ENCODE measurements at regions not wholly inside any gene's neighbourhood (a gene's known extent, or its start where the extent isn't known, plus 50 kb on each side); places are given as distances from the start of the nearest gene placed in this dataset.
"Not testable (repeated sequence)": the region's sequence is repeated elsewhere in the genome, so short reads cannot be mapped to it uniquely, and the experiment has no call there.

- DNase-seq = no peak
- Histone ChIP-seq H3K4me3 (ENCODE audit: insufficient read depth, low read depth, low read length) (no peak overlapping the region), H3K36me3 (replicated peaks; ENCODE audit: control insufficient read depth, insufficient read depth, low read length) (no peaks in the 10 kb centered on the region), H3K27me3 (ENCODE audit: control insufficient read depth, insufficient read depth, low read length) (no peaks in the 10 kb centered on the region)
Observed at GRCh38 chr1:233461847-233462246, 134.3 kb downstream of the MAP3K21 start.

- no peaks in the 10 kb centered on the region for H3K27me3 ChIP-seq (ENCODE audit: control insufficient read depth, insufficient read depth, low read length)
Observed at GRCh38 chr1:233463333-233463732, 135.8 kb downstream of the MAP3K21 start.

GRCh38 chr1:233465745-233466343 is 138.3 kb downstream of the MAP3K21 start:
- no peak for DNase-seq
- Histone ChIP-seq H3K4me3 (ENCODE audit: insufficient read depth, low read depth, low read length) (no peak overlapping the region), H3K27me3 (ENCODE audit: control insufficient read depth, insufficient read depth, low read length) (no peaks in the 10 kb centered on the region), H3K36me3 (replicated peaks; ENCODE audit: control insufficient read depth, insufficient read depth, low read length) (no peaks in the 10 kb centered on the region)

More at GRCh38 chr1:233463333-233463732, 135.8 kb downstream of the MAP3K21 start:
- Histone ChIP-seq H3K36me3 (replicated peaks; ENCODE audit: control insufficient read depth, insufficient read depth, low read length) (no peaks in the 10 kb centered on the region), H3K4me3 (ENCODE audit: insufficient read depth, low read depth, low read length) (no peak overlapping the region)
- no peak for DNase-seq

- DNase-seq = no peak
- H3K27me3 ChIP-seq (ENCODE audit: control insufficient read depth, insufficient read depth, low read length) = no peaks in the 10 kb centered on the region
- no peak overlapping the region for H3K4me3 ChIP-seq (ENCODE audit: insufficient read depth, low read depth, low read length)
- H3K36me3 ChIP-seq (replicated peaks; ENCODE audit: control insufficient read depth, insufficient read depth, low read length) = no peaks in the 10 kb centered on the region
Observed at GRCh38 chr1:233470741-233471499, 143.0 kb upstream of the KCNK1 start.

- not testable (repeated sequence) for H3K27me3 ChIP-seq (ENCODE audit: control insufficient read depth, insufficient read depth, low read length); DNase-seq; H3K4me3 ChIP-seq (ENCODE audit: insufficient read depth, low read depth, low read length); H3K36me3 ChIP-seq (replicated peaks; ENCODE audit: control insufficient read depth, insufficient read depth, low read length)
Observed at GRCh38 chr1:233471851-233472250, 142.1 kb upstream of the KCNK1 start.

GRCh38 chr1:233472796-233473195 is 141.1 kb upstream of the KCNK1 start:
- DNase-seq = not testable (repeated sequence)

GRCh38 chr1:233473549-233474204 is 140.2 kb upstream of the KCNK1 start:
- H3K4me3 ChIP-seq (ENCODE audit: insufficient read depth, low read depth, low read length) = no peak overlapping the region
- H3K36me3 ChIP-seq (replicated peaks; ENCODE audit: control insufficient read depth, insufficient read depth, low read length) = no peaks in the 10 kb centered on the region
- no peaks in the 10 kb centered on the region for H3K27me3 ChIP-seq (ENCODE audit: control insufficient read depth, insufficient read depth, low read length)
- DNase-seq = no peak

More at GRCh38 chr1:233472796-233473195, 141.1 kb upstream of the KCNK1 start:
- not testable (repeated sequence) for H3K36me3 ChIP-seq (replicated peaks; ENCODE audit: control insufficient read depth, insufficient read depth, low read length); H3K27me3 ChIP-seq (ENCODE audit: control insufficient read depth, insufficient read depth, low read length); H3K4me3 ChIP-seq (ENCODE audit: insufficient read depth, low read depth, low read length)

GRCh38 chr1:233477359-233477758 is 136.5 kb upstream of the KCNK1 start:
- Histone ChIP-seq H3K4me3 (ENCODE audit: insufficient read depth, low read depth, low read length) (no peak overlapping the region), H3K36me3 (replicated peaks; ENCODE audit: control insufficient read depth, insufficient read depth, low read length) (no peaks in the 10 kb centered on the region), H3K27me3 (ENCODE audit: control insufficient read depth, insufficient read depth, low read length) (no peaks in the 10 kb centered on the region)
- no peak for DNase-seq

- H3K4me3 ChIP-seq (ENCODE audit: insufficient read depth, low read depth, low read length) = no peak overlapping the region
- no peaks in the 10 kb centered on the region for H3K27me3 ChIP-seq (ENCODE audit: control insufficient read depth, insufficient read depth, low read length)
- H3K36me3 ChIP-seq (replicated peaks; ENCODE audit: control insufficient read depth, insufficient read depth, low read length) = no peaks in the 10 kb centered on the region
Observed at GRCh38 chr1:233478611-233479010, 135.3 kb upstream of the KCNK1 start.

GRCh38 chr1:233479110-233479890 is 134.6 kb upstream of the KCNK1 start:
- Histone ChIP-seq H3K4me3 (ENCODE audit: insufficient read depth, low read depth, low read length) (no peak overlapping the region), H3K36me3 (replicated peaks; ENCODE audit: control insufficient read depth, insufficient read depth, low read length) (no peaks in the 10 kb centered on the region), H3K27me3 (ENCODE audit: control insufficient read depth, insufficient read depth, low read length) (no peaks in the 10 kb centered on the region)
- DNase-seq = no peak

More at GRCh38 chr1:233478611-233479010, 135.3 kb upstream of the KCNK1 start:
- no peak for DNase-seq

- DNase-seq = no peak
- no peaks in the 10 kb centered on the region for H3K36me3 ChIP-seq (replicated peaks; ENCODE audit: control insufficient read depth, insufficient read depth, low read length)
Observed at GRCh38 chr1:233480198-233480597, 133.7 kb upstream of the KCNK1 start.

GRCh38 chr1:233482388-233482787 is 131.5 kb upstream of the KCNK1 start:
- no peak for DNase-seq
- H3K27me3 ChIP-seq (ENCODE audit: control insufficient read depth, insufficient read depth, low read length) = no peaks in the 10 kb centered on the region
- H3K4me3 ChIP-seq (ENCODE audit: insufficient read depth, low read depth, low read length) = no peak overlapping the region
- H3K36me3 ChIP-seq (replicated peaks; ENCODE audit: control insufficient read depth, insufficient read depth, low read length) = no peaks in the 10 kb centered on the region

More at GRCh38 chr1:233480198-233480597, 133.7 kb upstream of the KCNK1 start:
- no peak overlapping the region for H3K4me3 ChIP-seq (ENCODE audit: insufficient read depth, low read depth, low read length)
- H3K27me3 ChIP-seq (ENCODE audit: control insufficient read depth, insufficient read depth, low read length) = no peaks in the 10 kb centered on the region

- Histone ChIP-seq H3K4me3 (ENCODE audit: insufficient read depth, low read depth, low read length) (no peak overlapping the region), H3K36me3 (replicated peaks; ENCODE audit: control insufficient read depth, insufficient read depth, low read length) (no peaks in the 10 kb centered on the region), H3K27me3 (ENCODE audit: control insufficient read depth, insufficient read depth, low read length) (no peaks in the 10 kb centered on the region)
- no peak for DNase-seq
Observed at GRCh38 chr1:233485385-233485784, 128.5 kb upstream of the KCNK1 start.

GRCh38 chr1:233485809-233486398 is 128.0 kb upstream of the KCNK1 start:
- no peak overlapping the region for H3K4me3 ChIP-seq (ENCODE audit: insufficient read depth, low read depth, low read length)
- H3K27me3 ChIP-seq (ENCODE audit: control insufficient read depth, insufficient read depth, low read length) = no peaks in the 10 kb centered on the region
- H3K36me3 ChIP-seq (replicated peaks; ENCODE audit: control insufficient read depth, insufficient read depth, low read length) = no peaks in the 10 kb centered on the region
- no peak for DNase-seq
